GM19397 (cell line): ENCODE measurements at regions not wholly inside any gene's neighbourhood (a gene's known extent, or its start where the extent isn't known, plus 50 kb on each side); places are given as distances from the start of the nearest gene placed in this dataset.

ENCODE experiments used
- ATAC-seq: cut with Tn5 transposase; IDR thresholded peaks from one replicate; pipeline ENCODE4 v1.9.1; 2021; ENCODE audit warnings: mild to moderate bottlenecking, moderate library complexity; ENCODE audit not compliant: unreplicated experiment

GRCh38 chr11:45448561-45448960, 162.4 kb upstream of the SYT13 start:
- ATAC-seq: no peak

- ATAC-seq: no peak
These were observed 160.9 kb upstream of the SYT13 start for GRCh38 chr11:45446998-45447397.

- ATAC-seq: no peak
These were observed 160.3 kb upstream of the SYT13 start for GRCh38 chr11:45446434-45446833.

- no peak for ATAC-seq
These were observed 158.7 kb upstream of the SYT13 start for GRCh38 chr11:45444796-45445195.

- ATAC-seq: no peak
These were observed 154.0 kb upstream of the SYT13 start for GRCh38 chr11:45440111-45440510.

- ATAC-seq: no peak
These were observed 150.8 kb upstream of the SYT13 start for GRCh38 chr11:45436966-45437365.

GRCh38 chr11:45436118-45436517, 150.0 kb upstream of the SYT13 start:
- no peak for ATAC-seq

- no peak for ATAC-seq
These were observed 149.6 kb upstream of the SYT13 start for GRCh38 chr11:45435706-45436105.

GRCh38 chr11:45432910-45433309, 146.8 kb upstream of the SYT13 start:
- ATAC-seq: no peak

- ATAC-seq: no peak
These were observed 146.0 kb upstream of the SYT13 start for GRCh38 chr11:45432100-45432499.

GRCh38 chr11:45431046-45432018, 145.2 kb upstream of the SYT13 start:
- no peak for ATAC-seq

- no peak for ATAC-seq
These were observed 144.2 kb upstream of the SYT13 start for GRCh38 chr11:45430361-45430760.

- no peak for ATAC-seq
These were observed 143.6 kb upstream of the SYT13 start for GRCh38 chr11:45429719-45430118.

- no peak for ATAC-seq
These were observed 142.5 kb upstream of the SYT13 start for GRCh38 chr11:45428541-45429230.

GRCh38 chr11:45428116-45428515, 142.0 kb upstream of the SYT13 start:
- no peak for ATAC-seq

- no peak for ATAC-seq
These were observed 138.5 kb upstream of the SYT13 start for GRCh38 chr11:45424411-45425180.

GRCh38 chr11:45423475-45424120, 137.5 kb upstream of the SYT13 start:
- no peak for ATAC-seq

- ATAC-seq: no peak
These were observed 136.9 kb upstream of the SYT13 start for GRCh38 chr11:45423036-45423435.

- ATAC-seq: no peak
These were observed 127.9 kb upstream of the SYT13 start for GRCh38 chr11:45414088-45414487.

- no peak for ATAC-seq
These were observed 127.2 kb upstream of the SYT13 start for GRCh38 chr11:45413156-45413858.
